SW 1271 (cell line): ENCODE measurements at regions not wholly inside any gene's neighbourhood (a gene's known extent, or its start where the extent isn't known, plus 50 kb on each side); places are given as distances from the start of the nearest gene placed in this dataset.
A peak's percentile ranks its signal among the peaks of the same experiment; 100 is the strongest.
"Not testable (repeated sequence)": the region's sequence is repeated elsewhere in the genome, so short reads cannot be mapped to it uniquely, and the experiment has no call there.

Source experiments
- DNase-seq, 2 experiments: peaks; one replicate each; lab custom pipeline; 2025; lab: John Stamatoyannopoulos, UW

- no peak for DNase-seq
Measured at GRCh38 chr4:54403700-54404453, 174.8 kb downstream of the PDGFRA start.

DNA sequence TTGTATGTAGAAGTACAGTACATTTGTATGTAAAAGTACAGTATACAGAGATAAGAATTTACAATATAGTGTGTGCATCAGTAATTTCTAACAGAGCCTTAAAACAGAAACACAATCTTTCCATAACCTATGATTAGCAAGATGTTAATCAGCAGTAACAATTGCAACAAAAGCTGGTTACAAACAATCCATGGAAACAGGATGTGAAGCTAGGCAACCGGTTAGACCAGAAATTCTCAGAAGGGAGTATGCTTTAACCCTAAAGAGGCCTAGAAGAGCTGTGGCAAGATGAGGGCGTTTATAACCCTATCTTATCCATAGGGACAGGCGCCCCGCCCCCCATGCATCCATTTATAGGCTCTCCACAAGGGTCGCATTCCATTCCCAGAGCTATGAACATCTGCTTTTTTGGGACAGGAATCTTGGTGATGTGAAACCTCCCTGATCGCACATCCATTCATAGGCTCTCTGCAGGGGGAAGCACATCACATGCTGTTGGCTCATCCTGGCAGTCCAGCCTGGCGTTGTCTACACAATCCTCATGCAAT, 180.3 kb downstream of the PDGFRA start:
- DNase-seq = not testable (repeated sequence)

DNA sequence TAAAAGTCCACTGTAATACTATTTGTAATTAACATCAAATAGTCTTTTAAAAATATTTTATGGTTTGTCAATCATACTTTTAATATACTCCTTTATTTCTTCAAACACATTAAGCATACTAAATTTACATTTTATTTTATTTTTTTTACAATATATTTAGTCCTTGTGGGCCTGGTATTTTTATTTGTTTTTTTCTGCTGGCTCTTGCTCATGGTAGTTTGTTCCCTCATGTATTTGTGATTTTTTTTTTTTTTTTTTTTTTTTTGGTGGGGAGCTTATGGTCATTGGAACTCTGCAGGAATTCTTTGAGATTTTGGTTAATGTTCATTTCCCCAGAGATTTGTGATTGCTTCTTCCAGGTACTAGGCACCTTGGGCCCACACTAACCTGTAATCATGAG, 185.5 kb downstream of the PDGFRA start:
- no peak for DNase-seq

GRCh38 chr4:54417476-54417875, 188.4 kb downstream of the PDGFRA start:
- DNase-seq = no peak

GRCh38 chr4:54418468-54418867, 189.4 kb downstream of the PDGFRA start:
- DNase-seq = no peak

DNA sequence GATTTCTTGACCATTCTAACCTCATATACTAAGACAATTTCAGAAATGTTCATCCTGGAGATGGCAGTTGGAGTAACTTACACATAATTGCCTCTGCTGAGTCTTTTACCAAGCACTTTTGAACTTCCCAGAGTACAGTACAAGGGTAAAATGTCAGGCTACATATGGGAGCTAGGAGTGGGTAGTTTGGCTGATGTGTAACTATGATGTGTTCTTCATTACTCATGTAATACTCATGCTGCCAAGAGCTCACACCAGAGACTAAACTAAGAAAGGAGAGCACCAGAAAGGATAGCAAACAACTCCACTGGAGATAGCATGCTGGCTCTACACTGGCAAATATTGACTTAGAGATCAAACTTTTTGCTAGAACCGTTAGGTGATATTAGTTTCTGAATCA, 194.0 kb downstream of the PDGFRA start:
- no peak for DNase-seq

DNA sequence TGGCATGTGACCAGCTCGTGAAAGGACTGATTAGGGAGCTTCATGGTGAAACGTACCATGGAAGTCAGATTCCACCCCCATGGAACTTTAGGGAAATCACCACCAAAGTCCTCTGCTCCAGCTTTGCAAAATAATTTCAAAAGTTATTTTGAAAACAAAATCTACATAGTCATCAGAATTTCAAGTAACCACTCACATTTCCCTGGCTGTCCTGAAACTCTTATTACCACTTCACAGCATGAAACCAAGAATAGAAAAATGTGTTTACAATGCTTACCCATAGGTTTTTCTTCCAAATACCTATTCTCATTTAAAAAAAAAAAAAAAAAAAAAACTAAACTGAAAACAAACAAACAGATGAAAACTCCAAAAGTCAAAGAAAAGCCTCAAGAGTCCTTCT, 198.7 kb downstream of the PDGFRA start:
- DNase-seq = no peak

GRCh38 chr4:54428940-54429339, 199.8 kb downstream of the PDGFRA start:
- no peak for DNase-seq

- no peak for DNase-seq
Measured at GRCh38 chr4:54433686-54434085, 204.6 kb downstream of the PDGFRA start.

DNA sequence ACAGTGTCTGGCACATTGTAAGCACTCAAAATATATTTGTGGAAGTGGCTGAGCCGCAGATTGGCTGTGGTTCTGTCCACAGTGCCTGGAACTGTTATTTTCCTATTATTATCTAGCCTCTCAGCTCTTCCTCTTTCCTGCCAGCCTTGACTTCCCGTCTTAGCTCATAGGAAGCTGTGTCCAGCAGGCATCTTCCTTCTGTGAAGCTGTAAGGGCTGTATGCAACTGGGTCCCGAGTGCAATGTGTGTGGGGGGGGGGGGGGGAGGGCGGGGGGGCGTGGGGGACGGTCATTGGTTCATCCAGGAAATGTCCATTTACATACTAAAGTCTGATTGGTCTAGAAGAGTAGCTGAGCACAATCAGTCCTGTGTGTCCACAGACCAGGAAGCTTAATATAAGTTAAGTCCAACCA, 210.7 kb downstream of the PDGFRA start:
- no peak for DNase-seq

- peak in 1 of 2 experiments; percentile 13 for DNase-seq
Measured at GRCh38 chr4:54440394-54441136, 211.5 kb downstream of the PDGFRA start.

GRCh38 chr4:54445866-54446265, 211.9 kb upstream of the KIT start:
- no peak for DNase-seq

- no peak for DNase-seq
Measured at GRCh38 chr4:54446581-54446980, 211.2 kb upstream of the KIT start.

GRCh38 chr4:54447304-54447703, 210.5 kb upstream of the KIT start:
- DNase-seq = no peak

DNA sequence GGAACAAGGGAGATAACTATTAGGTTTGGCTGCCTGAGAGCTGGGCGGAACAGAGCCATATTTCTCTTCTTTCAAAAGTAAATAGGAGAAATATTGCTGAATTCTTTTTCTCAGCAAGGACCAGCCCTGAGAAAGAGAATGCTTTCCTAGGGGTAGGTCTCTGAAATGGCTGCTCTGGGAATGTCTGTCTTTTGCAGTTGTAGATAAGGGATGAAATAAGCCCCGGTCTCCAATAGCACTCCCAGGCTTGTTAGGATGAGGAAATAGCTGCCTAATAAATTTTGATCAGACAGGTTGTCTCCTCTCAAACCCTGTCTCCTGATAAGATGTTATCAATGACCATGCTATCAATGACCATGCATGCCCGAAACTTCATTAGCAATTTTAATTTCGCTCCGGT, 207.8 kb upstream of the KIT start:
- DNase-seq = no peak

- DNase-seq = not testable (repeated sequence)
Measured at GRCh38 chr4:54466960-54467359, 190.8 kb upstream of the KIT start.

DNA sequence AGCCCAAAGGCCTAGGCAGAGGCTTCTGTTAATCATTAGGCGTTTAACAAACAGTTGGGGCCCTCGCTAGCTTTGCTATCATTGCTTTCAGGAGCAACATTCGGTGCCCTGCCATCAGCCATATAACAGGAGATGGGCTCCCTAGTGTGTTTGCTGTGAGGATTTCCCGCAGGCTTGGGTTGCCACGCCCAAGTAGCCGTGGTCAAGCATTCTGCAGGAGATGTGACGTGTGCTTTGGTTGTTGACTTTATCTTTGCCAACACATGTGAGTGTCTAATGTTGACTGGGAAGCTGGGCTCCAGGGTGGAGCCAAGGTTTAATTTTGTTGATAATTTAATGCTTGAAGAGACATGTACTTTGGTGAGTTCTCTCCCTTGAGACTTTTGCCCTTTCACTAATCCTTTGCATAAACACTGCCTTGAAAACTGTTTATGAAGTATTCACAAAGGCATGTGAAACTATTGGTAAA, 184.6 kb upstream of the KIT start:
- no peak for DNase-seq

- DNase-seq = no peak
Measured at GRCh38 chr4:54473798-54474197, 184.0 kb upstream of the KIT start.

GRCh38 chr4:54475546-54475945, 182.2 kb upstream of the KIT start:
- DNase-seq = no peak

- DNase-seq = no peak
Measured at GRCh38 chr4:54482529-54483200, 175.1 kb upstream of the KIT start.

- no peak for DNase-seq
Measured at GRCh38 chr4:54484383-54484782, 173.4 kb upstream of the KIT start.

DNA sequence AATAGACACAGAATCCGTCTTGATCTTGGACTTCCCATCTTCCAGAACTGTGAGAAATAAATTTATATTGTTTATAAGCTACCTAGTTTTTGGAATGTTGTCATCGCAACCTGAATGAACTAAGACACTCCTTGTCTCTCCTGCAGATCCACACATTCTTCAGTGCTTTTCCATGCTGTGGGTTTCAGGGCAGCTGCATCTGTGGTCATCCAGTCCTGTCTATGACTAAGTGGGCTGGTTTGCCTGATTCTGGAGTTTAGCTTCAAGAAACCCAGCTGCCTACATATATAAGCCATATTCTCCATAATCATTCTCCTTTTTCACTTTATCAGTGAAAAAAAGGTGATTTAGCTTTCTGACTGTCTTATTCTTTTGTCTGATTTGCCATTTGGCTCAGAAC, 170.3 kb upstream of the KIT start:
- no peak for DNase-seq

DNA sequence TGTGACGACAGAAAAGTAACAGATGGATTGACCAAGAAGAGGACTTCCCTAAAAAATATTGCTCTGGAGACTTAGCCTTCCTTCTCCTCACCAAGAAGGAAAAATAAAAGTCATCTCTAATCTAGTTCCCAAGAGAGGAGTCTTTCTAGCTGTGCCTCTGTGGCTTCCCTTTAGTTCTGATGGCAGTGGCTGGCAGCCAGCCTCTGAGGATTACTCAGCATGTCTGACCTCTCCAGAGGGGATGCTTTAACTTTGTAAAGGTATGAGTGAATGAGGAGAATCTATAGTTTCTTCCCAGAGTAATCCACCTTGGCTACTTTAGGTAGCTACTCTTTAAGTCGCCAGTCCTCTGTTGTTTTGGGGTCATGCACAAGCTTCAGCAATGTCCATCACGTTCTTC, 163.9 kb upstream of the KIT start:
- DNase-seq = no peak
